G401.6 (cell line): ENCODE measurements at regions not wholly inside any gene's neighbourhood (a gene's known extent, or its start where the extent isn't known, plus 50 kb on each side); places are given as distances from the start of the nearest gene placed in this dataset.

Experiments used
- FAIRE-seq: peaks from 2 replicates; lab custom pipeline; 2012; peaks lifted over from hg19 to GRCh38; lab: Jason Lieb, UNC

DNA sequence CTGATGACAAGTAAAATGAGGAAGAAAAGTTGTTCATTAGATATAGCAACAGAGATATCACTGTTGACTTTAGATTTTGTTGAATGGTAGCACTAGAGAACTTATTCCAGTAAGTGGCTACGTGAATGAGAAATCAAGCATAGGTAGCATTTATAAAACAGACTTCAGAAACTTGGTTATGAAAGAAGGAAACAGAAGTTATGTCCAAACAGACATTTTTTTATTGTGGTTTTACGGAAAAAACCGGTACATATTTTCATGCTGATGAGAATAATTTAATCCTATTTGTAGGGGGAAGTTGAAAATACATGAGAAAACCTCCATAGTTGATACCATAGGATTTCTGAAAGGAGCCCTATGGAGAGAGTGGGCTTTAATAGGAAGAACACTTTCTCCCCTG, 325.7 kb upstream of the SLC10A2 start:
- FAIRE-seq: no peak

- FAIRE-seq: no peak
These were observed 322.6 kb upstream of the SLC10A2 start for GRCh38 chr13:103388839-103389238.

DNA sequence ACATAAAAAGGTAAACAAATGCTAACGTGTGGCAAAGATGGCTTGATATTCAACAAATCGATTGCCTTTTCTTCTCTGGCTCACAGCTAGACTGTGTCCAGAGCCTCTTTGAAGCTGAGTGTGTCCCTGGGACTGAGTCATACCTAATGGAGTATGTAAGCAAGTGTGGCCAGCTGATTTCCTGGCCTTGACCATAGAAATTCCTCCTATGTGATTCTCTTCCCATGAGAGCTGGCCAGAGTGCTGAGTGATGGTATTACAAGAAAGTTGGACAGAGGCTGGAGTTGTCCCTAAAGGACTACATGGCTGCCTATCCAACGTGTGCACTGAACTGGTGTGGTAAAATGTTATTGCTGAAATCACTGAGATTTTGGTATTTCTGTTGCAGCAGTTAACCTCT, 320.1 kb upstream of the SLC10A2 start:
- no peak for FAIRE-seq

DNA sequence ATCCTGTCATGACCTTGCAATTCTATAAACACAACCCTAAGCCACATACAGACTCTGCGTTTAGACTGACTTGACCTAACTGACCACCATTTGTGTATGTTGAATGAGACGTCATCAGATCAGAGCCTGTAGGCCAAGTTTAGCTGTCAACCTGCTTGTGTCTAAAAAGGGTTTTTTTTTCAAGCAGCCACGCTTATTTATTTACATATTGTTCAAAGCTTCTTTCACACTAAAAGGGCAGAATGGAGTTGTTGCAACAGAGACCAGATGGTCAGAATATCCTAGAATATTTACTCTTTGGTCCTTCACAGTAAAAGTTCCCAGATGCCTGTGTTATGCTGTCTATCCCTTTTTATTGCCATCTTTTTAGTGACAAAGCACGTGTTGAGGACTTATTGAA, 307.7 kb upstream of the SLC10A2 start:
- no peak for FAIRE-seq

DNA sequence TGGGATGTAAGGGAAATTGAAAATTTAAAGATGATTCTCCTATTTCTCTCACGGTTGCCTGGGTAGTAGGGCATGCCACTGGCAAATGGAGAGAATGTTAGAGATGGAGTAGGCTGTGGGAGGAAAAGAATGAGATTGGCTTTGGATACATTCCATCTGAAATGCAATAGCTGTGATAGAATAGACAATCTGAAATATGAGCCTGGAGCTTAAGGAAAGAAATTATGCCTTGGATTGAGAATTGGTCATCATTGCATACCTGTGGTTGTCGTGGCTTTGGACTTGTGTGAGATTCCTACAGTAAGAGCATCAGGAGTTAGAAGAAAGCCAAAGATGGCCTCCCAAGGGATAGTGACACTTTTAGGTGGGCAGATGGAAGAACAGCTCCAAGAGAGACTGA, 305.1 kb upstream of the SLC10A2 start:
- FAIRE-seq: no peak

GRCh38 chr13:103370790-103371189, 304.6 kb upstream of the SLC10A2 start:
- no peak for FAIRE-seq

- no peak for FAIRE-seq
These were observed 292.2 kb upstream of the SLC10A2 start for GRCh38 chr13:103358255-103358932.

DNA sequence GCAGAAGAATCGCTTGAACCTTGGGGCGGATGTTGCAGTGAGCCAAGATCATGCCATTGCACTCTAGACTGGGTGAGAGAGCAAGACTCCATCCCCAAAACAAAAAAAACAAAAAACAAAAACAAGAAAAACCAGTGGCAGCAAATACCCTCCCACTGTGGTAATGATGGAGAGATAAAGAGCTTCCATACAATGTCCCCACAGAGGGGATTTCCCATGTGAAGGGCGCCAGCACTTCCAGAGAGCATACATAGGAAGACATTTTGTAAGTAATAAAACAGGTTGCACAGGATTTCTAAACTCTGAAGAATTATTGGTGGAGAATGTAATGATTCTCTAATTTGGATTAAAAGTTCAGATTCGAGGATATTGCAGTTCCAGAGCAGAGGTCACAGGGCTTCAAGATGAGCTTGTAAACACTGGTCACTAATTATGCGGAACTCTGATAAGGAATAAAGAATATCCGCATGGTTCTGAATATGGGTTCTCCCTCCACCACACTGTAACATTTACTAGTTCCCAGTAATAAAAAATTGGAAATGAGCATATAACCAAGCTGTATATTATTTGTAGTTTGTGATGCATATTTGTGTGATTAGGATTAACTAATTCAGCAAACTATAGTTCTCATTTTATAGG, 290.1 kb upstream of the SLC10A2 start:
- no peak for FAIRE-seq

DNA sequence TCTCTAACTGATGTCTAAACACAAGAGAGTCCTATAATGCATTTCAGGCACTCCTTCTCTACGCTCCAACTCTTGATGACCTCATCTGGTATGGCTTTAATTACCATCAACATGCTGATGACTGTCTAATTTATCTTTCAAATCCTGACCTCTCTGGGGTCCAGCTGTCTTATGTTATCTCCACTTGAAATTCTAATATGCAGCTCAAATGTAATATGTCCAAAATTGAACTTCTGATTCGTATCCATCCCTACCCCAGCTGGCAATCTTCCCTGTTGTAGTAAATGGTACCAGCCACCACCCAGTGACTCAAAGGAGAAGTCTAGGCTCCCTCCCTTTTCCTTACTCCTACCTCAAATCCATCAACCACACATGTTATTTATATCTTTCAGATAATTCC, 288.0 kb upstream of the SLC10A2 start:
- FAIRE-seq: no peak

DNA sequence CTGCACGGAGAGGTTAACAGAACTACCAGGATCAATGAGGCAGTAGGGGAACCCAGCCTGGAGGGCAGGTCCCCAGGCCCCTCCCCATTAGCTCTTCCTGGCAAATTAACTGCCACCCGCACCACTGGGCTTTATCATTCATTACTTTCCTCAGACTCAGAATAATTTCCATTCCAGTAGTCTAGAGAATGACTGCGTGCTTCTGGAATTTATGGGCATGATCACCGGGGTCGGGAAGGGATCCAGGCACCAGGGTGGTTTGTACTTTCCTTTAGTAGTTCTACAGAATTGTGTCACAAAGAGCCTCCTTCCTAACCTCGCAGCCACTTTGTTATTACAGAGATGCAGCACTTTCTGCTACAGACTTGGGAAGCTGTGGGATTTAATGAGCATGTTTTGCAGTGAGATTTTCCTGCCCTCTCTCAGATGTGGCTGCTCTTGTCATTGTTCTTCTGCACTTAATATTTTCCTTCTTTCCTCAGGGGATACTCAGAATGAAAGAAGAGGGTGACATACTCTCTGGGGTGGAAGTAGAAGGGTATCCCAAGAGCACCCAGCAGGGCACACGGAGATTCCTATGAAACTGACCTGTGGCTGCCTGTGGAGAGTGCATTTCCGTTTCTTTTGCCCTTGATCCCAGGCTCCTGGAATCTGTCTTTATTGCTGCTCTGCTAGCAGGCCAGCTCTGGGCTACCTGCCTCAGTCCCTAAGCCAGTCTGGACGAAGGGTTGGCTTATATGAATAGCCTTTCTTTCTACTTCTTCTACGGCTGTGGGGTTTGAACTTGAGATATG, 285.0 kb upstream of the SLC10A2 start:
- FAIRE-seq: no peak

DNA sequence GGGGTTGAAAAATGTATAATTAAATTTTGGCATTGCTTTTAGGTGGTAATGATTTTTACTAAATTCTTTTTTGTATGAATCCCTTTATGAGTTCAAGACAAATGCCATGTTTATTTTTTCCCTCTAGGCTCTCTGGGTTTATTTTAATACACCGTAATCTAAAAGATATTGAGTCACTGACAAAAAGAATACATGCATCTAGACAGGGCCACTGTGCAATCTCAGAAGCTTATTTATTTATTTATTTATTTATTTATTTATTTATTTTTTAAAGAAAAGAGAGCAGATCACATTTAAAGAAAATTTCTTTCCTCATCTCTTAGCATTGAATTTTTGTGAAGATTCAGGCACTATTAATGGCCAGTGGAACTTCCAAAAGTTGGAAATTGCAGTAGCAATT, 283.9 kb upstream of the SLC10A2 start:
- FAIRE-seq: no peak

DNA sequence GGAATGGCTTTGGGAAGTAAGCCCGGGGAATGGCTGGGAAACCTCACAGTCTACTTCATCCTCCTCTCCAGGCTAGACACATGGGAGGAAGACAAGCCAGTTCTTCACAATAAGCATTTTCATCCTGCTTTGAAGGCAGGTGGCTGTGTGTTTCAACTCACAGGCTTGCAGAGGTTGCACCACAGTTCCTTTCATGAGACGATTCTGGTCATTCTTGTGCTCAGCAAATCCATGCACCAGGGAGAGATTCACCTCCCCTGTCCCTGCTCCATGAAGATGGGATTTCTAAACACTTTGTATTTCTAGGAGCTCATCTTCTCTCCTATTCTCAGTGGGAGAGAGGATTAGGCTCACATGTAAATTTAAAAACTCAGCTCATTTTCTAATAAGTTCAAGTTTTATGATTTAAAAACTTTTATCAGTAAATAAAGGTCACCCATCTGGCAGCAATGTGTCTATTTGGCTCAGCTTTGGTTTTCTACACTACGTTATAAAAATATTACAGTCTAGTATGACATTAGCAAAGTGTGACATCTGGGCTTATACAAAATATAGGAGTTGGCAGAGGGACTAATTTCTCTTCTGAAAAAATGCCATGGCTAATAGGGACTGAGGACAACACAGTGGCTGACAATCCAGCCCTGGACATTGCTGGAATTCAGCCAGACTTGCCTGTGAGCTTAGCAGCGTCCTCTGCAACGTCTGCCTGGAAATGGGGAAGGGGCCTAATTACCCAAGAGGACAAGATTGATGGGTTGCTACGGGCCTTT, 283.2 kb upstream of the SLC10A2 start:
- no peak for FAIRE-seq

DNA sequence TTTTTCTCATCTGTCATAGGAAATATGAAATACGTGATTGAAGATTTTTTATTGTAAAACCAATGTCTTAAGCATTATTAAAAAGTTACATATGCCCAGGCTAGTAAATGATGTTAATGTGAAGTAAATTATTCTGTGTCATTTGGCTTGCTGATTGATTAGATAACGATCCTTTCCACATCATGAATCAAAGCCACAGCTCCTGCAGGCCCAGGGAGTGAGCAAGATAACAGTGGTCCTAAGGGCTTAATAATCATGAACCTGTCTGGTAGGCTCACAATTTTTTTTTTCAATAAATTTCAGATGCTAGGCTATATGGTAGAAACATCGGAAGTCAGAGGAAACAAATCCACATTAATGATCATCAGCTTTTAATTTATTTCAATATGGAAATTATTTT, 269.0 kb upstream of the SLC10A2 start:
- no peak for FAIRE-seq

- FAIRE-seq: no peak
These were observed 265.7 kb upstream of the SLC10A2 start for GRCh38 chr13:103331924-103332323.

GRCh38 chr13:103328899-103329298, 262.7 kb upstream of the SLC10A2 start:
- FAIRE-seq: no peak

DNA sequence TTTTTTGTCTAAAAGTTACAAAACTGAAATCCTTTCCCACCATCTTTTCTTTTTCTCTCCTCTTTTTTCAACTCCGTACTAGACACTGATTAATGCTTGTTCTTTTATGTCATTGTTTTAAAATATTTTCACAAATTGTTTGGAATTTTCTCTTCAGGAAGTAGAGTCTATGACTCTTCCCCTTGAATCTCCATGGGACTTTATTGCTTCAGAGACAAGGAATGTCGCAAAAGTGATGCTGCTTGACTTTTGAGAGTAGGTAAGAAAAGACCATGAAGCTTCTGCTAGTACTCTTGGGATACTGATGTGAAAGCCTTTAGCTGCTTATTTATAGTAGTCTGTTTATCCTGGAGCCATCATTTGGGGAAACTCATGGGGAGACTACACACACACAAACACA, 260.1 kb upstream of the SLC10A2 start:
- FAIRE-seq: no peak

- FAIRE-seq: no peak
These were observed 259.5 kb upstream of the SLC10A2 start for GRCh38 chr13:103325672-103326071.

GRCh38 chr13:103324641-103325040, 258.4 kb upstream of the SLC10A2 start:
- FAIRE-seq: no peak

- no peak for FAIRE-seq
These were observed 249.5 kb upstream of the SLC10A2 start for GRCh38 chr13:103315711-103316110.

- no peak for FAIRE-seq
These were observed 246.2 kb upstream of the SLC10A2 start for GRCh38 chr13:103312467-103312866.

DNA sequence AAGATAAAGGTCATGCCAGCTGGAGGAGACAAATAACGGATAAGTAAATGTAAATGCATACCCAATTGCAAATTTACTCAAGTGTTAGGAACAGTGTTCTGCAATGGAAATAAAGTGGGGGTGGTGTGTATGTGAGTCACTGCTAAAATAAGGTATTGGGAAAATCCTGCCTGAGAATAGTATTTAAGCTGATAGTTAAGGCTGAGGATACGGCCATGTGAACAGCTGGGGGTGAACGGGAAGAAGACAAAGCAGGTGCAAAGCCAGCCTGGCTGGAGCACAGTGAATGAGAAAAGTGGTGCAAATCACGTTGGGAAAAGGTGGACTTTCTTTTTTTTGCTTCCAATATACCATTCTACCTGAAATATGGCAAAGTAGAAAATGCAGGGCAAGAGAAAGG, 242.4 kb upstream of the SLC10A2 start:
- FAIRE-seq: no peak

- no peak for FAIRE-seq
These were observed 239.9 kb upstream of the SLC10A2 start for GRCh38 chr13:103306163-103306562.
